Kidney (tissue), 13 donors: ENCODE measurements at regions not wholly inside any gene's neighbourhood (a gene's known extent, or its start where the extent isn't known, plus 50 kb on each side); places are given as distances from the start of the nearest gene placed in this dataset.

Experiments
- DNase-seq, 5 donors: peaks; one replicate each; pipeline ENCODE4 v3.0.0-alpha.2; 2013 to 2020
- FAIRE-seq: peaks from 2 replicates; lab custom pipeline; 2012; peaks lifted over from hg19 to GRCh38; lab: Jason Lieb, UNC
- H3K27ac ChIP-seq, 2 donors: one replicate each; pipeline ENCODE4 v1.7.0; 2013; ENCODE audit warnings: low read depth in 2 of 2, low read length in 2 of 2, inconsistent platforms in 1 of 2
- H3K27me3 ChIP-seq: one replicate; pipeline ENCODE4 v1.7.1; 2013; ENCODE audit warnings: low read length, inconsistent platforms; ENCODE audit not compliant: control insufficient read depth, insufficient read depth
- H3K36me3 ChIP-seq, 3 donors: one replicate each; pipeline versions ENCODE4 v1.7.0 to v1.7.1; 2013; ENCODE audit warnings: low read length in 3 of 3, control low read depth in 1 of 3, inconsistent platforms in 1 of 3; ENCODE audit not compliant: insufficient read depth in 3 of 3, control insufficient read depth in 2 of 3
- H3K4me1 ChIP-seq, 3 donors: one replicate each; pipeline versions ENCODE4 v1.7.0 to v1.7.1; 2013; ENCODE audit warnings: low read length in 3 of 3, inconsistent platforms in 1 of 3, low read depth in 1 of 3; ENCODE audit not compliant: control insufficient read depth in 2 of 3, insufficient read depth in 2 of 3
- H3K4me3 ChIP-seq, 3 donors: one replicate each; pipeline versions ENCODE4 v1.7.0 to v1.8.1; 2013; ENCODE audit warnings: low read length in 3 of 3, control low read depth in 1 of 3, inconsistent platforms in 1 of 3
- H3K9ac ChIP-seq, 3 donors: one replicate each; pipeline versions ENCODE4 v1.7.0 to v1.7.1; 2013; ENCODE audit warnings: low read length in 3 of 3, control low read depth in 1 of 3, inconsistent platforms in 1 of 3
- H3K9me3 ChIP-seq, 3 donors: one replicate each; pipeline versions ENCODE4 v1.7.0 to v1.7.1; 2013; ENCODE audit warnings: low read length in 3 of 3, control low read depth in 1 of 3, inconsistent platforms in 1 of 3; ENCODE audit not compliant: control insufficient read depth in 2 of 3, insufficient read depth in 1 of 3
- intact Hi-C: fragments of 100-400 bp; cut with DNase I; formaldehyde crosslinking; loops from one replicate; pipeline ENCODE4 v1.11.1; 2022
- TF ChIP-seq, protein P1 (sequence below): IDR thresholded peaks from 3 replicates; pipeline ENCODE4 v1.5.1; 2012; ENCODE audit warnings: mild to moderate bottlenecking, moderate library complexity, borderline replicate concordance; ENCODE audit not compliant: insufficient read depth; ENCODE audit errors: extremely low read depth
- donor health status: control.
- donor health status: control.
- donor health status: control.
- donor health status: control.
- donor health status: control.
- donor health status: DM: yes; HTN: yes; CAD: no.
- donor health status: Normal renal cell carcinoma (clear cell type).

DNA sequence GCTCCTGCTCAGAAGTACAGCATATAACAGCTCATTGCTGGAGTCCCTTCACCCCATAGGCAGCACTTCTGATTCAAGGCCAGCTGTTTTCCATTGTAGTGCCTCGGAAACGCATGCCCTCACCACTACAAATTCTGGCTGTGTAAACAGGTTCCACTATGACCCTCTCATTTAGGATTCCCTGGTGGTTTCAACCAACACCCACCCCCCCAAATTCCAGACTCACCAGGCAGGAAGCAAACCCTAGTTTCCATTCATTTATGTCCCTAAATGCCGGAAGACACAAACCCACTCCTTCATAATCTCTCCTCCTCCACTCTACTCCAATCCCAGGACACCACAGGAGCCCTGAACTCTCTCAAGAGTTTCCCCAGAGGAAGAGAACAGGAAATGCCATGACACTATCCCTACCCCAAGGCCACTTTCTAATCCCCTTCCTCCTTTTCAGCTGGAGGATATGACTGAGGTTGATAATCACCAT is 75.9 kb upstream of the TMPO start:
- H3K4me1 ChIP-seq = no peaks in the 10 kb centered on the region
- H3K9ac ChIP-seq = no peak overlapping the region
- no peaks in the 10 kb centered on the region for H3K27me3 ChIP-seq
- intact Hi-C loops = no loop called here
- H3K27ac ChIP-seq = peak overlapping the region in 1 of 2 donors; percentile 64
- TF ChIP-seq, protein P1, sequence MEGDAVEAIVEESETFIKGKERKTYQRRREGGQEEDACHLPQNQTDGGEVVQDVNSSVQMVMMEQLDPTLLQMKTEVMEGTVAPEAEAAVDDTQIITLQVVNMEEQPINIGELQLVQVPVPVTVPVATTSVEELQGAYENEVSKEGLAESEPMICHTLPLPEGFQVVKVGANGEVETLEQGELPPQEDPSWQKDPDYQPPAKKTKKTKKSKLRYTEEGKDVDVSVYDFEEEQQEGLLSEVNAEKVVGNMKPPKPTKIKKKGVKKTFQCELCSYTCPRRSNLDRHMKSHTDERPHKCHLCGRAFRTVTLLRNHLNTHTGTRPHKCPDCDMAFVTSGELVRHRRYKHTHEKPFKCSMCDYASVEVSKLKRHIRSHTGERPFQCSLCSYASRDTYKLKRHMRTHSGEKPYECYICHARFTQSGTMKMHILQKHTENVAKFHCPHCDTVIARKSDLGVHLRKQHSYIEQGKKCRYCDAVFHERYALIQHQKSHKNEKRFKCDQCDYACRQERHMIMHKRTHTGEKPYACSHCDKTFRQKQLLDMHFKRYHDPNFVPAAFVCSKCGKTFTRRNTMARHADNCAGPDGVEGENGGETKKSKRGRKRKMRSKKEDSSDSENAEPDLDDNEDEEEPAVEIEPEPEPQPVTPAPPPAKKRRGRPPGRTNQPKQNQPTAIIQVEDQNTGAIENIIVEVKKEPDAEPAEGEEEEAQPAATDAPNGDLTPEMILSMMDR = no peak
- DNase-seq (peak in 1 of 5 donors; percentile 19), FAIRE-seq (no peak)
- peaks cover 0 to 5% (median 0%) of the 10 kb centered on the region in 3 donors for H3K9me3 ChIP-seq
- H3K36me3 ChIP-seq = no peaks in the 10 kb centered on the region
- no peak overlapping the region for H3K4me3 ChIP-seq

DNA sequence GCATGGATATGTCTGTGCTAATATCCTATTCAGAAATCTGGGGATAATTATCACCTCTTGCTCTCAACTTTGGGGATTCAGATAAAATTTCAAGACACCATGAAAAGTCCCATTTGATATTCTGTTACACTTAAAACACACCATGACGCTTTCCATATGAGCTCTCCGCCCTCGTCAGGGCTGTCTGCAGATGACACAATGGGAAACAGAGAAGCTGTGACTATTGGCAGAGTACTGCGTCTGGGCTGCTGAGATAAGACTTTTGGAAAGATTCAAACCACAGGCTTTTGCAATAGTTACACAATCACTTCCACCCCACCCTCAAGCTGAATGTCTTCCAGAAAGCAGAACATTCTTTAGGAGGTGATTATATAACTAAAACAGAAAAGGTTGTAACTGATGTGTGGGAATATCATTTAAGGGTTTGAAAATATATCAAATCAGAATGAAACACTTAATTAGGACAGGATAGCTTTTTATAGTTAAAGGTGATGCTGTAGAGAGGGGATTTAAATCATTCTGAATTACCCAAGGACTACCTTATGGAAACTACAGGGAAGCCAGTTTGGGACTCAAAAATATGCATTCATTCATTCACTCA is 75.3 kb upstream of the TMPO start:
- DNase-seq = peak in 1 of 5 donors; percentile 66
- peaks cover 0 to 5% (median 0%) of the 10 kb centered on the region in 3 donors for H3K9me3 ChIP-seq
- H3K27ac ChIP-seq = peak overlapping the region in 1 of 2 donors; percentile 64
- FAIRE-seq = no peak
- H3K27me3 ChIP-seq = no peaks in the 10 kb centered on the region
- H3K9ac ChIP-seq = no peak overlapping the region
- no peak overlapping the region for H3K4me3 ChIP-seq
- intact Hi-C loops = no loop called here
- TF ChIP-seq, protein P1 = no peak
- H3K36me3 ChIP-seq = no peaks in the 10 kb centered on the region
- no peaks in the 10 kb centered on the region for H3K4me1 ChIP-seq

DNA sequence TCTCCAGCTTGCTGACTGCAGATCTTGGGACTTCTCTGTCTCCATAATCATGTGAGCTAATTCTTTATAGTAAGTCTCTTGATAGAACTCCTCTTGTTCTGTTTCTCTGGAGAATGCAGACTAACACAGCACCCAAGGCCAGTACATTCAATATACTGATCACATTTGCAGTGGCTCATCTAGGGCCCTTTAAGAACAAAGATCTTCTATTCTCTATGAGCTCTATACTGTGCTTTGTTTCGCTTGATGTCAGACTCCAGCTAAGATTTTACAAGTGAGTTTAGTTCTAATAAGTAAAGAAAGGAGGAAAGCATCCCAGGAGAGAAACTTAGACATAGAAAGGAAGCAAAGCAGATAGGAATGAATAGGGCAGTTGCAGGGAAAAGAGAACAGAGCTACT is 69.3 kb upstream of the TMPO start:
- Histone ChIP-seq H3K4me3 (no peak overlapping the region), H3K27me3 (no peaks in the 10 kb centered on the region), H3K9me3 (no peaks in the 10 kb centered on the region), H3K4me1 (no peaks in the 10 kb centered on the region), H3K9ac (no peak overlapping the region), H3K36me3 (no peaks in the 10 kb centered on the region), H3K27ac (no peak overlapping the region)
- TF ChIP-seq, protein P1 = no peak
- intact Hi-C loops = no loop called here
- FAIRE-seq (no peak), DNase-seq (no peak)
